Fibroblast of lung (primary cell): ENCODE measurements at regions not wholly inside any gene's neighbourhood (a gene's known extent, or its start where the extent isn't known, plus 50 kb on each side); places are given as distances from the start of the nearest gene placed in this dataset.

ENCODE experiments used
- EZH2 ChIP-seq: IDR thresholded peaks from 2 replicates; pipeline ENCODE4 v1.5.1; 2012; ENCODE audit warnings: low read length, control low read depth, mild to moderate bottlenecking; ENCODE audit errors: missing control alignments
- TF ChIP-seq, protein P1 (sequence below), 2 donors: IDR thresholded peaks in 1 of 2; conservative IDR thresholded peaks in 1 of 2; 1 replicate in 1 of 2; 2 replicates in 1 of 2; pipeline ENCODE4 v1.5.1; 2011 to 2012; ENCODE audit warnings: low read length in 2 of 2, control low read depth in 1 of 2, inconsistent platforms in 1 of 2, low read depth in 1 of 2, mild to moderate bottlenecking in 1 of 2

DNA sequence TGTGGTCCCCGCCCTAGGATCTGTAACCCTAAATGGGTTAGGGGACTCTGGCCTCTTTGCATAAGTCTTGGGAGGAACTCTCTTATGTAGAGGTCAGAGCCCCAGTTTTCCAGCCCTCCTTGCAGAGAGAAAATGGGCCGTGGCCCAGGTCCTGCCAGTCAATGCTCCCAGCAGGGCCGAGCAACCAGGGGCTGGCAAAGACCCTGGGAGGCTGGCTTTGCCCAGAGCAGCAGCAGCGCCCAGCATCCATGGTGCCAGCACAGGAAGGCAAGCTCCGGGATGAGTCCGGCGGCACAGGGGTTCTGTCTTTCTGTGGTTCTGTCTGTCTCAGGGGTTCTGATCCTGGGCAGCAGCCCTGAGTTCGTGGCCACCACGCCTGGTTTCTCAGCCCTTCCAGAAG is 684.8 kb downstream of the BRD1 start:
- TF ChIP-seq EZH2, result no peak
- TF ChIP-seq, protein P1, sequence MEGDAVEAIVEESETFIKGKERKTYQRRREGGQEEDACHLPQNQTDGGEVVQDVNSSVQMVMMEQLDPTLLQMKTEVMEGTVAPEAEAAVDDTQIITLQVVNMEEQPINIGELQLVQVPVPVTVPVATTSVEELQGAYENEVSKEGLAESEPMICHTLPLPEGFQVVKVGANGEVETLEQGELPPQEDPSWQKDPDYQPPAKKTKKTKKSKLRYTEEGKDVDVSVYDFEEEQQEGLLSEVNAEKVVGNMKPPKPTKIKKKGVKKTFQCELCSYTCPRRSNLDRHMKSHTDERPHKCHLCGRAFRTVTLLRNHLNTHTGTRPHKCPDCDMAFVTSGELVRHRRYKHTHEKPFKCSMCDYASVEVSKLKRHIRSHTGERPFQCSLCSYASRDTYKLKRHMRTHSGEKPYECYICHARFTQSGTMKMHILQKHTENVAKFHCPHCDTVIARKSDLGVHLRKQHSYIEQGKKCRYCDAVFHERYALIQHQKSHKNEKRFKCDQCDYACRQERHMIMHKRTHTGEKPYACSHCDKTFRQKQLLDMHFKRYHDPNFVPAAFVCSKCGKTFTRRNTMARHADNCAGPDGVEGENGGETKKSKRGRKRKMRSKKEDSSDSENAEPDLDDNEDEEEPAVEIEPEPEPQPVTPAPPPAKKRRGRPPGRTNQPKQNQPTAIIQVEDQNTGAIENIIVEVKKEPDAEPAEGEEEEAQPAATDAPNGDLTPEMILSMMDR (conservative IDR thresholded peaks at IDR 0.05 in 1 of 2, IDR thresholded peaks at IDR 0.05 in 1 of 2; ENCODE audit: low read depth in 1 of 2, low read length in 2 of 2), result no peak
